PC-9 (cell line): ENCODE measurements at regions not wholly inside any gene's neighbourhood (a gene's known extent, or its start where the extent isn't known, plus 50 kb on each side); places are given as distances from the start of the nearest gene placed in this dataset.

Experiments
- BruUV-seq: library from RNA; stranded (reverse); fragments of 400-500 nt; replicated peaks from 2 replicates; lab custom pipeline; 2021; lab: Mats Ljungman, UMichigan
- CTCF ChIA-PET: fragments of 300-600 bp; sonication (Branson Sonifier 250); formaldehyde crosslinking; loops from one replicate; lab custom pipeline; 2022; ENCODE audit warnings: antibody characterized with exemption; lab: Charles Lee
- POLR2A ChIA-PET: fragments of 300-600 bp; sonication (Branson Sonifier 250); formaldehyde crosslinking; loops from one replicate; lab custom pipeline; 2022; ENCODE audit warnings: antibody characterized with exemption; ENCODE audit not compliant: unreplicated experiment; lab: Charles Lee
- DNase-seq, 2 experiments: peaks; one replicate each; pipeline versions ENCODE4 v3.0.0 to v3.0.0-alpha.2; 2015 to 2022; ENCODE audit warnings: mixed read lengths in 1 of 2
- H2AFZ ChIP-seq: fragments of 200-600 bp; sonication (generic); 2 replicates; pipeline ENCODE4 v1.8.1; 2017; ENCODE audit warnings: antibody characterized with exemption
- H3F3A ChIP-seq: fragments of 200-600 bp; sonication (generic); 2 replicates; pipeline ENCODE4 v1.8.1; 2017; ENCODE audit warnings: antibody characterized with exemption, mild to moderate bottlenecking, low read depth; ENCODE audit not compliant: insufficient read depth
- H3K27ac ChIP-seq: fragments of 200-600 bp; sonication (generic); 2 replicates; pipeline ENCODE4 v1.6.1; 2016; ENCODE audit warnings: mixed run types
- H3K27me3 ChIP-seq: fragments of 200-600 bp; sonication (generic); 2 replicates; pipeline ENCODE4 v1.6.1; 2016; ENCODE audit warnings: low read depth, mixed run types; ENCODE audit not compliant: insufficient read depth
- H3K36me3 ChIP-seq: fragments of 200-600 bp; sonication (generic); 2 replicates; pipeline ENCODE4 v1.6.1; 2016; ENCODE audit warnings: low read depth, mixed run types
- H3K4me1 ChIP-seq: fragments of 200-600 bp; sonication (generic); replicated peaks from 2 replicates; pipeline ENCODE4 v1.6.1; 2016; ENCODE audit warnings: mixed run types; ENCODE audit not compliant: insufficient read depth
- H3K4me2 ChIP-seq: fragments of 200-600 bp; sonication (generic); 2 replicates; pipeline ENCODE4 v1.6.1; 2017; ENCODE audit warnings: mixed run types
- H3K4me3 ChIP-seq: fragments of 200-600 bp; sonication (generic); 2 replicates; pipeline ENCODE4 v1.6.1; 2016; ENCODE audit warnings: mixed run types
- H3K79me2 ChIP-seq: fragments of 200-600 bp; sonication (generic); 2 replicates; pipeline ENCODE4 v1.6.1; 2017; ENCODE audit warnings: low read depth, mixed run types
- H3K9me2 ChIP-seq: fragments of 200-600 bp; sonication (generic); 2 replicates; pipeline ENCODE4 v1.8.1; 2017; ENCODE audit warnings: mild to moderate bottlenecking; ENCODE audit not compliant: insufficient read depth
- H3K9me3 ChIP-seq: fragments of 200-600 bp; sonication (generic); 2 replicates; pipeline ENCODE4 v1.8.1; 2016; ENCODE audit warnings: low read depth; ENCODE audit not compliant: insufficient read depth
- H4K20me1 ChIP-seq: fragments of 200-600 bp; sonication (generic); 2 replicates; pipeline ENCODE4 v1.8.1; 2017; ENCODE audit not compliant: insufficient read depth
- EZH2 ChIP-seq: fragments of 200-600 bp; sonication (generic); IDR thresholded peaks from 2 replicates; pipeline ENCODE4 v1.8.0; 2017; ENCODE audit warnings: antibody characterized with exemption, low read depth
- intact Hi-C: fragments of 100-400 bp; cut with micrococcal nuclease; formaldehyde crosslinking; loops from one replicate; pipeline ENCODE4 v1.10.0; 2022; ENCODE audit not compliant: unreplicated experiment
- TF ChIP-seq, protein P1 (sequence below): fragments of 200-600 bp; sonication (generic); conservative IDR thresholded peaks from 2 replicates; pipeline ENCODE4 v1.6.1; 2017; ENCODE audit warnings: mixed run types, antibody characterized with exemption, mild to moderate bottlenecking, moderate library complexity

DNA sequence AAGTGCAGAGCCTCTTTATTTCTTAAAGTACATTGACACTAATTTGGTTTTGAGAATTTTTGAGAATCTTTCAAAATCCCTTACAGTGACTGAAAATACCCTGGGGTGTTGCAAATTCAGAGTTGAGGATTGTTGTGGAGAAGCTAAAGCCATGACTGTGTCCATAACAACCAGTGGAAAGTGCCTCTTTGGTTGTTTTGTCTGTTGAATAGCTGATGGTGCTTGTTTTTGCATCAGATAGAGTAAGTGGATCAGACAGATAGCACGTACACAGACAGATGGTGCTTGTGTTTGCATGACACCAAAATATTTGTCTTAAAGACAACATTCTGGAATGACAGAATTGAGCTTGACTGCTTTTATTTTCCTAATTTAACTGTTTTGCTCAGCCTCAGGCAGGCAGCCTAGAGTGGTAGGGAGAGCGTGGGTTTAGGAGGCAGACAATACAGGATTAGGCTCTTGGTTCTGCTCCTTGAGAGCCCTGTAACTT lies 265.0 kb downstream of the IL20RB start:
- Histone ChIP-seq H3K9me2 (no peaks in the 10 kb centered on the region), H3K79me2 (no peaks in the 10 kb centered on the region), H3K27me3 (no peaks in the 10 kb centered on the region), H3K4me2 (no peak overlapping the region), H3K36me3 (no peaks in the 10 kb centered on the region), H3K4me1 (no peaks in the 10 kb centered on the region), H3K9me3 (no peaks in the 10 kb centered on the region), H3K27ac (no peak overlapping the region), H3F3A (no peaks in the 10 kb centered on the region), H2AFZ (no peak overlapping the region), H4K20me1 (no peaks in the 10 kb centered on the region), H3K4me3 (no peak overlapping the region)
- no TSS peak for BruUV-seq
- TF ChIP-seq, protein P1, sequence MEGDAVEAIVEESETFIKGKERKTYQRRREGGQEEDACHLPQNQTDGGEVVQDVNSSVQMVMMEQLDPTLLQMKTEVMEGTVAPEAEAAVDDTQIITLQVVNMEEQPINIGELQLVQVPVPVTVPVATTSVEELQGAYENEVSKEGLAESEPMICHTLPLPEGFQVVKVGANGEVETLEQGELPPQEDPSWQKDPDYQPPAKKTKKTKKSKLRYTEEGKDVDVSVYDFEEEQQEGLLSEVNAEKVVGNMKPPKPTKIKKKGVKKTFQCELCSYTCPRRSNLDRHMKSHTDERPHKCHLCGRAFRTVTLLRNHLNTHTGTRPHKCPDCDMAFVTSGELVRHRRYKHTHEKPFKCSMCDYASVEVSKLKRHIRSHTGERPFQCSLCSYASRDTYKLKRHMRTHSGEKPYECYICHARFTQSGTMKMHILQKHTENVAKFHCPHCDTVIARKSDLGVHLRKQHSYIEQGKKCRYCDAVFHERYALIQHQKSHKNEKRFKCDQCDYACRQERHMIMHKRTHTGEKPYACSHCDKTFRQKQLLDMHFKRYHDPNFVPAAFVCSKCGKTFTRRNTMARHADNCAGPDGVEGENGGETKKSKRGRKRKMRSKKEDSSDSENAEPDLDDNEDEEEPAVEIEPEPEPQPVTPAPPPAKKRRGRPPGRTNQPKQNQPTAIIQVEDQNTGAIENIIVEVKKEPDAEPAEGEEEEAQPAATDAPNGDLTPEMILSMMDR, result no peak
- no peak for TF ChIP-seq EZH2
- POLR2A ChIA-PET, result no interaction called here
- CTCF ChIA-PET, result no interaction called here
- DNase-seq, result no peak
- intact Hi-C loops, result no loop called here

DNA sequence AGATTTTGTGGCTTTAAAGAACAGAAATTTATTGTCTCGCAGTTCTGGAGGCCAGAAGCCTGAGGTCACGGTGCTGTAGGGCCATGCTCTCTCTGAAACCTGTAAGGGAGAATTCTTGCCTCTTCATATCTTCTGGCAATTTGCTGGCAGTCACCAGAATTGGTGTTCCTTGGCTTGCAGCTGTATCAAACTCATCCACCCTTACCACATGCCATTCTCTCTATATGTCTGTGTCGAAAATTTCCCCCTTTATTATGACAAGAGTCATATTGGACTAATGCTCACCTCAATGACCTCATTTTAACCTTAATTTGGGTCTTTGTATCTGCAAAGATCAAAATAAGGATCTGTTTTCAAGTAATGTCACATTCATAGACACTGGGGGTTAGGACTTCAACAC lies 266.7 kb downstream of the IL20RB start:
- Histone ChIP-seq H3K79me2 (no peaks in the 10 kb centered on the region), H3K9me3 (no peaks in the 10 kb centered on the region), H3K4me2 (no peak overlapping the region), H3K27ac (no peak overlapping the region), H3K4me3 (no peak overlapping the region), H3K27me3 (no peaks in the 10 kb centered on the region), H3K4me1 (no peaks in the 10 kb centered on the region), H3K9me2 (no peaks in the 10 kb centered on the region), H2AFZ (no peak overlapping the region), H3K36me3 (no peaks in the 10 kb centered on the region), H3F3A (no peaks in the 10 kb centered on the region), H4K20me1 (no peaks in the 10 kb centered on the region)
- no peak for DNase-seq
- CTCF ChIA-PET, result no interaction called here
- intact Hi-C loops, result no loop called here
- POLR2A ChIA-PET, result no interaction called here
- no peak for TF ChIP-seq EZH2
- TF ChIP-seq, protein P1, result no peak
- no TSS peak for BruUV-seq

DNA sequence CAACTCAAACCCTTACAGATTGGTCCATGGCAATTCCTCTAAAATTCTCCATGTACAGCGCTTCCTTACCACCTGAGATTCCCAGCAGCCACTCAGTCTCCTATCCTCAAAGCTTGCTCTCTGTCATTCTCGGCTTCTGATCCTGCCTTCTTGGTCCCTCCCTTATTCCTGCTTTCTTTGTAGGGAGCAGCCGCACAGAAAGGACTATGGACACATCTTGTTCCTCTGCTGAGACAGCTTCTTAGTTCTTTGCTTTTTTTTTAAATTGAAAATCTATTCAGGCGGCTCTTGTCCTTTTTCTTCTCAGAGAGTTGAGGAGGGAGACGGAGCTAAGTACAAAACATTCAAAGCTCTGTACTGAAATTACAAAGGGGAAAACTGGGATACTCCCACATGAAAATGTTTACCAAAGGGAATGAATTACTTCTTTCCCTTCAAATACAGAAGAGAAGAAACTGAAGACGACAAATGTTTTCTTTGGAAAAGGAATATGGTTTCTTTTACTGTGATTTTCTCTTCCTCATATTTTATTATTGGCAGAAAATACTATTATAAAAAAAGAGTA lies 285.1 kb downstream of the IL20RB start:
- ChIA-PET POLR2A (no interaction called here), CTCF (no interaction called here)
- no TSS peak for BruUV-seq
- intact Hi-C loops, result no loop called here
- no peak for TF ChIP-seq EZH2
- TF ChIP-seq, protein P1, result no peak
- DNase-seq, result no peak
- no peak overlapping the region for H2AFZ ChIP-seq
- H3F3A ChIP-seq, result no peaks in the 10 kb centered on the region
- peaks cover 5% of the 10 kb centered on the region; the same call in 1 of the 2 replicates for H3K27me3 ChIP-seq
- no peaks in the 10 kb centered on the region for H3K9me3 ChIP-seq
- H3K4me1 ChIP-seq, result no peaks in the 10 kb centered on the region
- no peak overlapping the region for H3K4me2 ChIP-seq
- no peak overlapping the region for H3K27ac ChIP-seq
- H3K36me3 ChIP-seq, result no peaks in the 10 kb centered on the region
- no peaks in the 10 kb centered on the region for H4K20me1 ChIP-seq
- no peaks in the 10 kb centered on the region for H3K79me2 ChIP-seq
- H3K4me3 ChIP-seq, result no peak overlapping the region
- H3K9me2 ChIP-seq, result no peaks in the 10 kb centered on the region
